Astrocyte (in vitro differentiated cells and primary cell): ENCODE measurements at regions not wholly inside any gene's neighbourhood (a gene's known extent, or its start where the extent isn't known, plus 50 kb on each side); places are given as distances from the start of the nearest gene placed in this dataset.

Source experiments
- EZH2 ChIP-seq: IDR thresholded peaks from 2 replicates; pipeline ENCODE4 v1.6.1; 2012; ENCODE audit warnings: mild to moderate bottlenecking, low read length, inconsistent platforms; ENCODE audit not compliant: insufficient read depth
- TF ChIP-seq, protein P1 (sequence below): IDR thresholded peaks from 2 replicates; pipeline ENCODE4 v1.5.1; 2011; ENCODE audit warnings: low read depth, mild to moderate bottlenecking, inconsistent platforms, low read length, moderate library complexity; ENCODE audit not compliant: insufficient read depth

DNA sequence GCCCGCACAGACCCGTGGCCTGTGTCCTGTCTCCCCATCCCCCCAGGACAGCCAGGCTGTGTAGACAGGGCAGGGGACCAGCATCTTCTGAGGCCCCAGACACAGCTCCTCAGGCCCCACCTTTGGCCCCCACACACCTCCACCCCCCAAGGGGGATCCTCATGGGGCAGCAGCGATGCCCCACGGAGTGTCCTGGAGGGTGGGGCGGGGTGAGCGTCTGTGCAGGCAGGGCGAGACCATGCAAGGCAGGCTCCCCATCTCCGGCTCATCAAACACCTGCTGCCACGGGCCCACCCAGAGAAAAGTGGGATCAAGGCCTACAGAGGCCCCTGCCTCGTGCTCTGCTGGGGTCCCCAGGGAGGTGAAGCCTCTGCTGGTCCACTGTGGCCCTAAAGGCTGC lies 118.7 kb upstream of the FOXD4L5 start:
- TF ChIP-seq, protein P1, sequence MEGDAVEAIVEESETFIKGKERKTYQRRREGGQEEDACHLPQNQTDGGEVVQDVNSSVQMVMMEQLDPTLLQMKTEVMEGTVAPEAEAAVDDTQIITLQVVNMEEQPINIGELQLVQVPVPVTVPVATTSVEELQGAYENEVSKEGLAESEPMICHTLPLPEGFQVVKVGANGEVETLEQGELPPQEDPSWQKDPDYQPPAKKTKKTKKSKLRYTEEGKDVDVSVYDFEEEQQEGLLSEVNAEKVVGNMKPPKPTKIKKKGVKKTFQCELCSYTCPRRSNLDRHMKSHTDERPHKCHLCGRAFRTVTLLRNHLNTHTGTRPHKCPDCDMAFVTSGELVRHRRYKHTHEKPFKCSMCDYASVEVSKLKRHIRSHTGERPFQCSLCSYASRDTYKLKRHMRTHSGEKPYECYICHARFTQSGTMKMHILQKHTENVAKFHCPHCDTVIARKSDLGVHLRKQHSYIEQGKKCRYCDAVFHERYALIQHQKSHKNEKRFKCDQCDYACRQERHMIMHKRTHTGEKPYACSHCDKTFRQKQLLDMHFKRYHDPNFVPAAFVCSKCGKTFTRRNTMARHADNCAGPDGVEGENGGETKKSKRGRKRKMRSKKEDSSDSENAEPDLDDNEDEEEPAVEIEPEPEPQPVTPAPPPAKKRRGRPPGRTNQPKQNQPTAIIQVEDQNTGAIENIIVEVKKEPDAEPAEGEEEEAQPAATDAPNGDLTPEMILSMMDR = no peak
- TF ChIP-seq EZH2 = no peak
